SHP77 (cell line): ENCODE measurements at regions not wholly inside any gene's neighbourhood (a gene's known extent, or its start where the extent isn't known, plus 50 kb on each side); places are given as distances from the start of the nearest gene placed in this dataset.

ENCODE experiments used
- DNase-seq, 2 experiments: peaks; one replicate each; lab custom pipeline; 2025; lab: John Stamatoyannopoulos, UW

GRCh38 chr4:14842964-14843630, 159.2 kb upstream of the CPEB2 start:
- no peak for DNase-seq

- DNase-seq = no peak
These were observed 158.2 kb upstream of the CPEB2 start for GRCh38 chr4:14844061-14844460.

- DNase-seq = no peak
These were observed 154.1 kb upstream of the CPEB2 start for GRCh38 chr4:14848229-14848628.

GRCh38 chr4:14850455-14851097, 151.7 kb upstream of the CPEB2 start:
- DNase-seq = no peak

GRCh38 chr4:14853176-14853943, 148.9 kb upstream of the CPEB2 start:
- no peak for DNase-seq

- DNase-seq = no peak
These were observed 146.6 kb upstream of the CPEB2 start for GRCh38 chr4:14855719-14856061.

GRCh38 chr4:14856062-14856933, 146.0 kb upstream of the CPEB2 start:
- DNase-seq = no peak

GRCh38 chr4:14856934-14857235, 145.4 kb upstream of the CPEB2 start:
- no peak for DNase-seq

- DNase-seq = no peak
These were observed 144.8 kb upstream of the CPEB2 start for GRCh38 chr4:14857475-14857874.

GRCh38 chr4:14857981-14858380, 144.3 kb upstream of the CPEB2 start:
- no peak for DNase-seq

- DNase-seq = no peak
These were observed 139.4 kb upstream of the CPEB2 start for GRCh38 chr4:14862891-14863290.

- DNase-seq = no peak
These were observed 138.6 kb upstream of the CPEB2 start for GRCh38 chr4:14863418-14864364.

- DNase-seq = no peak
These were observed 137.8 kb upstream of the CPEB2 start for GRCh38 chr4:14864365-14865030.

- DNase-seq = no peak
These were observed 137.3 kb upstream of the CPEB2 start for GRCh38 chr4:14865031-14865366.

GRCh38 chr4:14865804-14866203, 136.5 kb upstream of the CPEB2 start:
- no peak for DNase-seq

- no peak for DNase-seq
These were observed 134.4 kb upstream of the CPEB2 start for GRCh38 chr4:14867847-14868246.

GRCh38 chr4:14868426-14869395, 133.6 kb upstream of the CPEB2 start:
- DNase-seq = no peak

GRCh38 chr4:14871676-14872430, 130.4 kb upstream of the CPEB2 start:
- DNase-seq = no peak

GRCh38 chr4:14874990-14875389, 127.3 kb upstream of the CPEB2 start:
- no peak for DNase-seq
